Muscle layer of duodenum (tissue), 2 donors: ENCODE measurements at regions not wholly inside any gene's neighbourhood (a gene's known extent, or its start where the extent isn't known, plus 50 kb on each side); places are given as distances from the start of the nearest gene placed in this dataset.
"Not testable (repeated sequence)": the region's sequence is repeated elsewhere in the genome, so short reads cannot be mapped to it uniquely, and the experiment has no call there.

Experiments
- H3K27ac ChIP-seq: one replicate; pipeline ENCODE4 v1.7.0; 2013; ENCODE audit warnings: mild to moderate bottlenecking, low read length
- H3K27me3 ChIP-seq: one replicate; pipeline ENCODE4 v1.7.0; 2013; ENCODE audit warnings: low read depth, mild to moderate bottlenecking, control low read depth, low read length
- H3K36me3 ChIP-seq, 2 donors: one replicate each; pipeline ENCODE4 v1.7.0; 2013; ENCODE audit warnings: low read length in 2 of 2, control low read depth in 1 of 2, mild to moderate bottlenecking in 1 of 2; ENCODE audit not compliant: insufficient read depth in 2 of 2, control insufficient read depth in 1 of 2
- H3K4me1 ChIP-seq, 2 donors: one replicate each; pipeline ENCODE4 v1.7.0; 2013; ENCODE audit warnings: low read length in 2 of 2, mild to moderate bottlenecking in 2 of 2, control low read depth in 1 of 2, moderate library complexity in 1 of 2; ENCODE audit not compliant: insufficient read depth in 2 of 2, control insufficient read depth in 1 of 2
- H3K4me3 ChIP-seq, 2 donors: one replicate each; pipeline ENCODE4 v1.7.0; 2013; ENCODE audit warnings: low read length in 2 of 2, low read depth in 1 of 2, mild to moderate bottlenecking in 1 of 2
- H3K9me3 ChIP-seq, 2 donors: one replicate each; pipeline ENCODE4 v1.7.0; 2013; ENCODE audit warnings: low read length in 2 of 2, control low read depth in 1 of 2, mild to moderate bottlenecking in 1 of 2; ENCODE audit not compliant: control insufficient read depth in 1 of 2
- donor health status: healthy.

GRCh38 chr15:66872405-66872804, 170.4 kb downstream of the SMAD6 start:
- no peaks in the 10 kb centered on the region for H3K27me3 ChIP-seq
- H3K4me3 ChIP-seq, result no peak overlapping the region
- H3K27ac ChIP-seq, result no peak overlapping the region
- H3K9me3 ChIP-seq, result no peaks in the 10 kb centered on the region
- peaks cover 0 to 3% of the 10 kb centered on the region in 2 donors for H3K4me1 ChIP-seq
- H3K36me3 ChIP-seq, result no peaks in the 10 kb centered on the region

- not testable (repeated sequence) for H3K4me3 ChIP-seq, H3K9me3 ChIP-seq, H3K36me3 ChIP-seq, H3K27me3 ChIP-seq, H3K27ac ChIP-seq
- H3K4me1 ChIP-seq, result peaks cover 0 to 11% of the 10 kb centered on the region in 2 donors
Observed at GRCh38 chr15:66873331-66873730, 171.3 kb downstream of the SMAD6 start.

- no peak overlapping the region for H3K27ac ChIP-seq
- peaks cover 0 to 11% of the 10 kb centered on the region in 2 donors for H3K4me1 ChIP-seq
- no peak overlapping the region for H3K4me3 ChIP-seq
- no peaks in the 10 kb centered on the region for H3K9me3 ChIP-seq
- no peaks in the 10 kb centered on the region for H3K27me3 ChIP-seq
- no peaks in the 10 kb centered on the region for H3K36me3 ChIP-seq
Observed at GRCh38 chr15:66873856-66874255, 171.8 kb downstream of the SMAD6 start.

- Histone ChIP-seq H3K36me3 (no peaks in the 10 kb centered on the region), H3K4me3 (no peak overlapping the region), H3K27ac (no peak overlapping the region), H3K9me3 (no peaks in the 10 kb centered on the region), H3K4me1 (peaks cover 0 to 11% of the 10 kb centered on the region in 2 donors), H3K27me3 (no peaks in the 10 kb centered on the region)
Observed at GRCh38 chr15:66875588-66876420, 173.8 kb downstream of the SMAD6 start.

- Histone ChIP-seq H3K36me3 (no peaks in the 10 kb centered on the region), H3K9me3 (no peaks in the 10 kb centered on the region), H3K4me1 (peaks cover 0 to 11% of the 10 kb centered on the region in 2 donors), H3K27me3 (no peaks in the 10 kb centered on the region), H3K27ac (no peak overlapping the region), H3K4me3 (no peak overlapping the region)
Observed at GRCh38 chr15:66876421-66876730, 174.3 kb downstream of the SMAD6 start.

- Histone ChIP-seq H3K4me3 (no peak overlapping the region), H3K9me3 (no peaks in the 10 kb centered on the region), H3K27ac (no peak overlapping the region), H3K36me3 (no peaks in the 10 kb centered on the region), H3K27me3 (no peaks in the 10 kb centered on the region), H3K4me1 (peaks cover 0 to 11% of the 10 kb centered on the region in 2 donors)
Observed at GRCh38 chr15:66876731-66877476, 174.9 kb downstream of the SMAD6 start.

- Histone ChIP-seq H3K27me3 (no peaks in the 10 kb centered on the region), H3K27ac (no peak overlapping the region), H3K36me3 (no peaks in the 10 kb centered on the region), H3K4me1 (peaks cover 0 to 18% of the 10 kb centered on the region in 2 donors), H3K9me3 (no peaks in the 10 kb centered on the region), H3K4me3 (no peak overlapping the region)
Observed at GRCh38 chr15:66877477-66878271, 175.6 kb downstream of the SMAD6 start.

GRCh38 chr15:66878761-66879160, 176.7 kb downstream of the SMAD6 start:
- no peaks in the 10 kb centered on the region for H3K27me3 ChIP-seq
- H3K4me3 ChIP-seq, result no peak overlapping the region
- H3K9me3 ChIP-seq, result no peaks in the 10 kb centered on the region
- no peaks in the 10 kb centered on the region for H3K36me3 ChIP-seq
- no peak overlapping the region for H3K27ac ChIP-seq
- peaks cover 1 to 29% of the 10 kb centered on the region in 2 donors for H3K4me1 ChIP-seq

- Histone ChIP-seq H3K27ac (no peak overlapping the region), H3K36me3 (no peaks in the 10 kb centered on the region), H3K4me1 (peaks cover 4 to 37% of the 10 kb centered on the region in 2 donors)
Observed at GRCh38 chr15:66879531-66880368, 177.7 kb downstream of the SMAD6 start.

GRCh38 chr15:66880380-66881155, 178.5 kb downstream of the SMAD6 start:
- Histone ChIP-seq H3K27ac (no peak overlapping the region), H3K36me3 (no peaks in the 10 kb centered on the region), H3K9me3 (no peaks in the 10 kb centered on the region), H3K27me3 (no peaks in the 10 kb centered on the region), H3K4me1 (peaks cover 4 to 37% of the 10 kb centered on the region in 2 donors), H3K4me3 (no peak overlapping the region)

More at GRCh38 chr15:66879531-66880368, 177.7 kb downstream of the SMAD6 start:
- Histone ChIP-seq H3K9me3 (no peaks in the 10 kb centered on the region), H3K4me3 (no peak overlapping the region), H3K27me3 (no peaks in the 10 kb centered on the region)
